CD8-positive, alpha-beta memory T cell (primary cell): ENCODE measurements at regions not wholly inside any gene's neighbourhood (a gene's known extent, or its start where the extent isn't known, plus 50 kb on each side); places are given as distances from the start of the nearest gene placed in this dataset.

ENCODE experiments used
- CTCF ChIA-PET: fragments of 350-600 bp; sonication (Branson Sonifier 250); formaldehyde crosslinking; loops from one replicate; lab custom pipeline; 2021; ENCODE audit warnings: antibody characterized with exemption; lab: Charles Lee
- POLR2A ChIA-PET: fragments of 350-600 bp; sonication (Branson Sonifier 250); formaldehyde crosslinking; loops from one replicate; lab custom pipeline; 2021; ENCODE audit warnings: antibody characterized with exemption; lab: Charles Lee
- DNase-seq, 5 donors: peaks; one replicate each; pipeline versions ENCODE4 v3.0.0 to v3.0.0-alpha.2; 2020 to 2022; ENCODE audit warnings: mixed read lengths in 1 of 5
- H3K27ac ChIP-seq: one replicate; pipeline ENCODE4 v1.7.0; 2013; ENCODE audit warnings: low read depth, mild to moderate bottlenecking, low read length, moderate library complexity
- H3K27me3 ChIP-seq: 2 replicates; pipeline ENCODE4 v1.7.0; 2013; ENCODE audit warnings: low read length, mild to moderate bottlenecking; ENCODE audit not compliant: insufficient read depth, poor library complexity, severe bottlenecking
- H3K36me3 ChIP-seq: 2 replicates; pipeline ENCODE4 v1.7.0; 2013; ENCODE audit warnings: mild to moderate bottlenecking, low read length, moderate library complexity; ENCODE audit not compliant: insufficient read depth
- H3K4me1 ChIP-seq: 2 replicates; pipeline ENCODE4 v1.7.0; 2013; ENCODE audit warnings: mild to moderate bottlenecking, low read length, moderate library complexity; ENCODE audit not compliant: insufficient read depth
- H3K4me3 ChIP-seq: 2 replicates; pipeline ENCODE4 v1.7.0; 2013; ENCODE audit warnings: mild to moderate bottlenecking, low read length
- H3K9me3 ChIP-seq: 2 replicates; pipeline ENCODE4 v1.7.0; 2013; ENCODE audit warnings: mild to moderate bottlenecking, low read length
- H3K27ac Mint-ChIP-seq, 8 donors: one replicate each; pipeline ENCODE4 v1.8.0; 2020 to 2021; ENCODE audit warnings: mixed read lengths in 8 of 8, mild to moderate bottlenecking in 6 of 8, inconsistent platforms in 3 of 8, moderate library complexity in 3 of 8
- H3K27me3 Mint-ChIP-seq, 2 donors: one replicate each; pipeline ENCODE4 v1.8.0; 2020 to 2021; ENCODE audit warnings: mixed read lengths in 2 of 2, mild to moderate bottlenecking in 1 of 2, moderate library complexity in 1 of 2
- H3K36me3 Mint-ChIP-seq, 3 donors: one replicate each; pipeline ENCODE4 v1.8.0; 2020 to 2021; ENCODE audit warnings: mixed read lengths in 3 of 3, inconsistent platforms in 1 of 3, mild to moderate bottlenecking in 1 of 3
- H3K4me1 Mint-ChIP-seq, 3 donors: one replicate each; pipeline ENCODE4 v1.8.0; 2020 to 2021; ENCODE audit warnings: mixed read lengths in 3 of 3, inconsistent platforms in 1 of 3, mild to moderate bottlenecking in 1 of 3
- H3K4me3 Mint-ChIP-seq, 7 donors: one replicate each; pipeline ENCODE4 v1.8.0; 2020 to 2021; ENCODE audit warnings: mixed read lengths in 7 of 7, mild to moderate bottlenecking in 6 of 7, moderate library complexity in 4 of 7, inconsistent platforms in 2 of 7
- H3K9me3 Mint-ChIP-seq, 5 donors: one replicate each; pipeline ENCODE4 v1.8.0; 2020 to 2022; ENCODE audit warnings: mixed read lengths in 5 of 5, mild to moderate bottlenecking in 3 of 5, moderate library complexity in 2 of 5, inconsistent platforms in 1 of 5

GRCh38 chr2:6637330-6637729 is 228.4 kb downstream of the CMPK2 start:
- peaks cover 0 to 2% (median 0%) of the 10 kb centered on the region in 5 donors for H3K9me3 Mint-ChIP-seq
- peaks cover 8 to 9% of the 10 kb centered on the region in 2 donors for H3K27me3 Mint-ChIP-seq
- no peaks in the 10 kb centered on the region for H3K4me1 Mint-ChIP-seq
- H3K36me3 Mint-ChIP-seq = no peaks in the 10 kb centered on the region
- ChIA-PET CTCF (no interaction called here), POLR2A (no interaction called here)
- no peak for DNase-seq
- Histone ChIP-seq H3K9me3 (no peaks in the 10 kb centered on the region), H3K27me3 (no peaks in the 10 kb centered on the region), H3K27ac (no peak overlapping the region), H3K4me3 (no peak overlapping the region), H3K36me3 (no peaks in the 10 kb centered on the region), H3K4me1 (no peaks in the 10 kb centered on the region)
- no peak overlapping the region for H3K27ac Mint-ChIP-seq
- H3K4me3 Mint-ChIP-seq = no peak overlapping the region

- Mint-ChIP-seq H3K36me3 (no peaks in the 10 kb centered on the region), H3K27me3 (peaks cover 8 to 9% of the 10 kb centered on the region in 2 donors), H3K4me3 (no peak overlapping the region), H3K4me1 (no peaks in the 10 kb centered on the region), H3K27ac (peak overlapping the region in 1 of 8 donors; percentile 58), H3K9me3 (peaks cover 0 to 2% (median 0%) of the 10 kb centered on the region in 5 donors)
- Histone ChIP-seq H3K4me1 (no peaks in the 10 kb centered on the region), H3K9me3 (no peaks in the 10 kb centered on the region), H3K36me3 (no peaks in the 10 kb centered on the region), H3K4me3 (no peak overlapping the region), H3K27ac (no peak overlapping the region), H3K27me3 (no peaks in the 10 kb centered on the region)
- no peak for DNase-seq
- POLR2A ChIA-PET = no interaction called here
- CTCF ChIA-PET = no interaction called here
Measured at GRCh38 chr2:6639929-6640620, 225.6 kb downstream of the CMPK2 start.

GRCh38 chr2:6640621-6641015 is 225.1 kb downstream of the CMPK2 start:
- CTCF ChIA-PET = no interaction called here

GRCh38 chr2:6641956-6642355 is 223.8 kb downstream of the CMPK2 start:
- H3K4me3 ChIP-seq = no peak overlapping the region

More at GRCh38 chr2:6640621-6641015, 225.1 kb downstream of the CMPK2 start:
- Mint-ChIP-seq H3K9me3 (peaks cover 0 to 2% (median 0%) of the 10 kb centered on the region in 5 donors), H3K36me3 (no peaks in the 10 kb centered on the region), H3K4me1 (no peaks in the 10 kb centered on the region), H3K27me3 (peaks cover 8 to 9% of the 10 kb centered on the region in 2 donors), H3K27ac (no peak overlapping the region), H3K4me3 (no peak overlapping the region)
- no peak overlapping the region for H3K27ac ChIP-seq
- no peaks in the 10 kb centered on the region for H3K36me3 ChIP-seq
- DNase-seq = no peak
- H3K27me3 ChIP-seq = no peaks in the 10 kb centered on the region
- POLR2A ChIA-PET = no interaction called here
- H3K9me3 ChIP-seq = no peaks in the 10 kb centered on the region
- H3K4me3 ChIP-seq = no peak overlapping the region
- no peaks in the 10 kb centered on the region for H3K4me1 ChIP-seq

GRCh38 chr2:6644261-6644660 is 221.4 kb downstream of the CMPK2 start:
- Mint-ChIP-seq H3K4me1 (no peaks in the 10 kb centered on the region), H3K27ac (no peak overlapping the region), H3K4me3 (no peak overlapping the region), H3K9me3 (peaks cover 0 to 3% (median 1%) of the 10 kb centered on the region in 5 donors), H3K36me3 (no peaks in the 10 kb centered on the region), H3K27me3 (peaks cover under 1 to 1% of the 10 kb centered on the region in 2 donors)
- Histone ChIP-seq H3K27ac (no peak overlapping the region), H3K27me3 (no peaks in the 10 kb centered on the region), H3K36me3 (no peaks in the 10 kb centered on the region), H3K9me3 (no peaks in the 10 kb centered on the region), H3K4me3 (no peak overlapping the region), H3K4me1 (no peaks in the 10 kb centered on the region)
- ChIA-PET POLR2A (no interaction called here), CTCF (no interaction called here)
- DNase-seq = no peak

More at GRCh38 chr2:6641956-6642355, 223.8 kb downstream of the CMPK2 start:
- ChIA-PET POLR2A (no interaction called here), CTCF (no interaction called here)
- peaks cover 5 to 8% of the 10 kb centered on the region in 2 donors for H3K27me3 Mint-ChIP-seq
- H3K27ac Mint-ChIP-seq = peak overlapping the region in 1 of 8 donors; percentile 55
- no peaks in the 10 kb centered on the region for H3K9me3 ChIP-seq
- no peak for DNase-seq
- no peaks in the 10 kb centered on the region for H3K4me1 ChIP-seq
- H3K4me3 Mint-ChIP-seq = no peak overlapping the region
- no peak overlapping the region for H3K27ac ChIP-seq
- no peaks in the 10 kb centered on the region for H3K36me3 ChIP-seq
- H3K4me1 Mint-ChIP-seq = no peaks in the 10 kb centered on the region
- H3K36me3 Mint-ChIP-seq = no peaks in the 10 kb centered on the region
- no peaks in the 10 kb centered on the region for H3K27me3 ChIP-seq
- peaks cover 0 to 2% (median 0%) of the 10 kb centered on the region in 5 donors for H3K9me3 Mint-ChIP-seq

GRCh38 chr2:6645004-6645403 is 220.7 kb downstream of the CMPK2 start:
- H3K27ac Mint-ChIP-seq = no peak overlapping the region
- CTCF ChIA-PET = no interaction called here

GRCh38 chr2:6645672-6646071 is 220.0 kb downstream of the CMPK2 start:
- Mint-ChIP-seq H3K4me1 (no peaks in the 10 kb centered on the region), H3K27me3 (no peaks in the 10 kb centered on the region), H3K27ac (no peak overlapping the region), H3K9me3 (peaks cover 0 to 3% (median 0%) of the 10 kb centered on the region in 5 donors), H3K36me3 (no peaks in the 10 kb centered on the region), H3K4me3 (no peak overlapping the region)
- Histone ChIP-seq H3K4me3 (no peak overlapping the region), H3K27me3 (no peaks in the 10 kb centered on the region), H3K9me3 (no peaks in the 10 kb centered on the region), H3K4me1 (no peaks in the 10 kb centered on the region), H3K27ac (no peak overlapping the region), H3K36me3 (no peaks in the 10 kb centered on the region)
- CTCF ChIA-PET = no interaction called here
- no peak for DNase-seq
- POLR2A ChIA-PET = no interaction called here

More at GRCh38 chr2:6645004-6645403, 220.7 kb downstream of the CMPK2 start:
- no peak for DNase-seq
- POLR2A ChIA-PET = no interaction called here
- Mint-ChIP-seq H3K9me3 (peaks cover 0 to 3% (median 1%) of the 10 kb centered on the region in 5 donors), H3K36me3 (no peaks in the 10 kb centered on the region), H3K4me3 (no peak overlapping the region), H3K27me3 (peaks cover 0 to 1% of the 10 kb centered on the region in 2 donors), H3K4me1 (no peaks in the 10 kb centered on the region)
- H3K27me3 ChIP-seq = no peaks in the 10 kb centered on the region
- no peaks in the 10 kb centered on the region for H3K9me3 ChIP-seq
- no peaks in the 10 kb centered on the region for H3K36me3 ChIP-seq
- H3K4me1 ChIP-seq = no peaks in the 10 kb centered on the region
- no peak overlapping the region for H3K4me3 ChIP-seq
- no peak overlapping the region for H3K27ac ChIP-seq

GRCh38 chr2:6647046-6647445 is 218.7 kb downstream of the CMPK2 start:
- Mint-ChIP-seq H3K4me1 (no peaks in the 10 kb centered on the region), H3K36me3 (no peaks in the 10 kb centered on the region), H3K9me3 (peaks cover 0 to 3% (median 0%) of the 10 kb centered on the region in 5 donors), H3K27me3 (no peaks in the 10 kb centered on the region), H3K4me3 (no peak overlapping the region), H3K27ac (no peak overlapping the region)
- Histone ChIP-seq H3K9me3 (no peaks in the 10 kb centered on the region), H3K36me3 (no peaks in the 10 kb centered on the region), H3K27me3 (no peaks in the 10 kb centered on the region), H3K4me1 (no peaks in the 10 kb centered on the region), H3K4me3 (no peak overlapping the region), H3K27ac (no peak overlapping the region)
- no peak for DNase-seq
- POLR2A ChIA-PET = no interaction called here
- CTCF ChIA-PET = interaction anchor here (1.1 kb wide), 1 partner anchor 9 kb away, joined by 3 read pairs; no protein-coding TSS in a partner anchor
